Lower lobe of right lung (tissue), 2 donors: ENCODE measurements at regions not wholly inside any gene's neighbourhood (a gene's known extent, or its start where the extent isn't known, plus 50 kb on each side); places are given as distances from the start of the nearest gene placed in this dataset.

Experiments
- ATAC-seq, 2 donors: fragments of 200-7000 bp; cut with Tn5 transposase; one replicate each; pipeline ENCODE4 v1.9.1; 2020 to 2022; ENCODE audit warnings: mild to moderate bottlenecking in 2 of 2, moderate library complexity in 2 of 2
- DNase-seq: peaks from one replicate; pipeline ENCODE4 v3.0.0-alpha.2; 2020
- H3K27ac ChIP-seq: fragments of 200-600 bp; one replicate; pipeline ENCODE4 v1.8.0; 2022
- H3K27me3 ChIP-seq: fragments of 200-600 bp; one replicate; pipeline ENCODE4 v1.8.0; 2022; ENCODE audit warnings: low read depth
- H3K36me3 ChIP-seq: fragments of 200-600 bp; one replicate; pipeline ENCODE4 v1.8.0; 2022; ENCODE audit warnings: mild to moderate bottlenecking
- H3K4me1 ChIP-seq: fragments of 200-600 bp; one replicate; pipeline ENCODE4 v1.8.0; 2022
- H3K4me3 ChIP-seq: fragments of 200-600 bp; one replicate; pipeline ENCODE4 v1.8.0; 2022; ENCODE audit warnings: mild to moderate bottlenecking
- H3K9me3 ChIP-seq: fragments of 200-600 bp; one replicate; pipeline ENCODE4 v1.8.0; 2022
- intact Hi-C: fragments of 100-400 bp; cut with DNase I; formaldehyde crosslinking; loops from one replicate; pipeline ENCODE4 v1.11.0; 2022
- TF ChIP-seq, protein P1 (sequence below): fragments of 200-600 bp; IDR thresholded peaks from one replicate; pipeline ENCODE4 v1.8.0; 2022; ENCODE audit warnings: antibody characterized with exemption, mild to moderate bottlenecking
- donor health status: DM: no; HTN: yes; CAD: no; lungs with severe emphysema.

DNA sequence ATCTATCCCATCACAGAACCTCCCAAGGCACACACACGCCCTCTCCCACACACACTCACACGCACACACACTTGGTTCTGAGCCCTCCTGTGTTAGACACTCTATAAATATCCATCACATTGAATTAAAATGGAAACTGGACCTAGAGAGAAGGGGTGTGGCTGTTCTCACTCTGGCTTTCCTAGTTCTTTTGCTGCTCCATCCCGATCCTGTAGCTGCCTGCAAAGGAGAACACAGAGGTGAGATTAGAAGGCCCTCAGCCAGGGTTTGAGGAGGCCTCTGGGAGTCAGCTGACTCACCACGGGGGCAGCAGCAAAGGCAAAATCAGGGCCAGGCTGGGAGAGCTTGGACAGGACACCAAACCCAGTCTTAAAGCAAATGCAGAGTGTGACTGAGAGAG, 192.3 kb upstream of the CADM1 start:
- Histone ChIP-seq H3K27me3 (peaks cover 5% of the 10 kb centered on the region), H3K4me3 (no peak overlapping the region), H3K36me3 (no peaks in the 10 kb centered on the region), H3K27ac (no peak overlapping the region), H3K4me1 (no peaks in the 10 kb centered on the region), H3K9me3 (no peaks in the 10 kb centered on the region)
- DNase-seq (no peak), ATAC-seq (no peak)
- intact Hi-C loops, result no loop called here
- TF ChIP-seq, protein P1, sequence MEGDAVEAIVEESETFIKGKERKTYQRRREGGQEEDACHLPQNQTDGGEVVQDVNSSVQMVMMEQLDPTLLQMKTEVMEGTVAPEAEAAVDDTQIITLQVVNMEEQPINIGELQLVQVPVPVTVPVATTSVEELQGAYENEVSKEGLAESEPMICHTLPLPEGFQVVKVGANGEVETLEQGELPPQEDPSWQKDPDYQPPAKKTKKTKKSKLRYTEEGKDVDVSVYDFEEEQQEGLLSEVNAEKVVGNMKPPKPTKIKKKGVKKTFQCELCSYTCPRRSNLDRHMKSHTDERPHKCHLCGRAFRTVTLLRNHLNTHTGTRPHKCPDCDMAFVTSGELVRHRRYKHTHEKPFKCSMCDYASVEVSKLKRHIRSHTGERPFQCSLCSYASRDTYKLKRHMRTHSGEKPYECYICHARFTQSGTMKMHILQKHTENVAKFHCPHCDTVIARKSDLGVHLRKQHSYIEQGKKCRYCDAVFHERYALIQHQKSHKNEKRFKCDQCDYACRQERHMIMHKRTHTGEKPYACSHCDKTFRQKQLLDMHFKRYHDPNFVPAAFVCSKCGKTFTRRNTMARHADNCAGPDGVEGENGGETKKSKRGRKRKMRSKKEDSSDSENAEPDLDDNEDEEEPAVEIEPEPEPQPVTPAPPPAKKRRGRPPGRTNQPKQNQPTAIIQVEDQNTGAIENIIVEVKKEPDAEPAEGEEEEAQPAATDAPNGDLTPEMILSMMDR, result no peak

DNA sequence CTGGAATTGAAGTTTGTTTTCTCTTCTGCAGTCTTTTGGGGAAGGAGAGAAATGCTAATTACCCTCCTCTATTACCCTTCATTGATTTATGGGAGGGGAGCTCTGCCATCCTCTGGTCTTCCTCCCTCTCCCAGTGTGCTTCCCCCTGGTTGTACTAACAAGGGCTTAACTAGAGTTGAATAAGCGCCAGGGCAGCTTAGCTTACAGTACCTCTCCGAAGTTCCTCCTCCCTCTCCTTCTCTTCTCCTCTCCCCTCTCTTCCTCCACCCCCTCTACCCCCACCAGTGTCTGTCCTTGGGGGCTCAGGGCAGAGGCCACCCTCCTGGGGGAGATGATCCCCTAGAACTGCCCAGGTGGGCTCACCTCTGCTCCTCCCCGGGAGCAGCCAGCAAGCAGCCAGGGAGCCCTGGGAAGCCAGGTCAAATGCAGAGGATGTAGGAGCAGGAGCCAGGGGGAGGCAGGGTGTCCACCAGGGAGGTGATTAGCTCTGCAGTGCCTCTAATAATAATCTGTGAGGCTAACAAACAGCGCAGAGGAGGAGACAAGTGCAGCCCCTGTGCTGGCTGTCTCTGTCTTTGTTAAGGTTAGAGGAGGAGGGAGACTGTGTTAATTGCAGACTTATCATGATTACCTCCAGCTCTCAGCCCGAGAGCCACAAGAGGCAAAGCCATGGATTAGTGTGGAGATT, 191.6 kb upstream of the CADM1 start:
- TF ChIP-seq, protein P1, result no peak
- intact Hi-C loops, result no loop called here
- Histone ChIP-seq H3K36me3 (no peaks in the 10 kb centered on the region), H3K9me3 (no peaks in the 10 kb centered on the region), H3K27me3 (peaks cover 8% of the 10 kb centered on the region), H3K27ac (no peak overlapping the region), H3K4me3 (no peak overlapping the region), H3K4me1 (no peaks in the 10 kb centered on the region)
- DNase-seq, result no peak
- no peak for ATAC-seq

DNA sequence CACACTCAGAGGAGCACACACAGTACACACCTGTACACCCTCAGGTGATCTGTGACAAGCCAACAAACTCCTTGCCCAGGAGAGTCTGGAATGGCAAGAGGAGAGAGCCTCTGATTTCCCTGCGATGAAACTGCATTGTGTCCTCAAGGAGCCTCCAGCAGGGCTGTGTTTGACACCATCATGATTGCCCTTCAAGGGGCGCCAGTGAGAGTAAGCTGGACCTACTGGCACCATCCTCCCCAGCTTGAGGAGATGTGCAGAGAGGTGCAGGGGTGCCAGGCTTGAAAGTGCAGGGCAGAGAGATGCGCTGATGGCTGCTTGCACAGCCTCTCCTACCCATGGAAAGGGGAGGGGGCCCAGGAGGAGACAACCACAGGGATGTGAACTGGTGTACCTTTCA, 188.8 kb upstream of the CADM1 start:
- intact Hi-C loops, result no loop called here
- no peaks in the 10 kb centered on the region for H3K36me3 ChIP-seq
- no peaks in the 10 kb centered on the region for H3K9me3 ChIP-seq
- H3K27me3 ChIP-seq, result peaks cover 16% of the 10 kb centered on the region
- TF ChIP-seq, protein P1, result no peak
- no peaks in the 10 kb centered on the region for H3K4me1 ChIP-seq
- DNase-seq (no peak), ATAC-seq (no peak)
- H3K4me3 ChIP-seq, result no peak overlapping the region
- H3K27ac ChIP-seq, result no peak overlapping the region

DNA sequence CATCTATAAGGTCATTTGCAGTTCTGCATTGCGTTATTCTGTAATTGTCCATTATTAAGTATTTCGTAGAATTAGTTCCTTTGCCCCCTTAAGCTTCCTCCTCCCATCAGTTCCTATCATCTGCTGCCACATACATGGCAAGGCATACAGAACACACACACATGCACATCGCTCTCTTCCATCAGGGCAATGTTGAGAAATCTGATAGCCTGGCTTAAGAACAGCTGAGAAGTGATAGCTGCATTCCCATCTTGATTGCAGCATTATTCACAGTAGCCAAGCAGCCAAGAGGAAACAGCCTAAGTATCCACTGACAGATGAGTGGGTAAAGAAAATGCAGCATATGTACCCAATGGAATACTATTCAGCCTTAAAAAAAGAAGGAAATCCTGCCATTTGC, 186.8 kb upstream of the CADM1 start:
- H3K27ac ChIP-seq, result no peak overlapping the region
- H3K4me1 ChIP-seq, result no peaks in the 10 kb centered on the region
- intact Hi-C loops, result no loop called here
- no peak for DNase-seq
- H3K9me3 ChIP-seq, result no peaks in the 10 kb centered on the region
- peaks cover 16% of the 10 kb centered on the region for H3K27me3 ChIP-seq
- ATAC-seq, result no peak
- H3K36me3 ChIP-seq, result no peaks in the 10 kb centered on the region
- no peak overlapping the region for H3K4me3 ChIP-seq
- TF ChIP-seq, protein P1, result no peak

DNA sequence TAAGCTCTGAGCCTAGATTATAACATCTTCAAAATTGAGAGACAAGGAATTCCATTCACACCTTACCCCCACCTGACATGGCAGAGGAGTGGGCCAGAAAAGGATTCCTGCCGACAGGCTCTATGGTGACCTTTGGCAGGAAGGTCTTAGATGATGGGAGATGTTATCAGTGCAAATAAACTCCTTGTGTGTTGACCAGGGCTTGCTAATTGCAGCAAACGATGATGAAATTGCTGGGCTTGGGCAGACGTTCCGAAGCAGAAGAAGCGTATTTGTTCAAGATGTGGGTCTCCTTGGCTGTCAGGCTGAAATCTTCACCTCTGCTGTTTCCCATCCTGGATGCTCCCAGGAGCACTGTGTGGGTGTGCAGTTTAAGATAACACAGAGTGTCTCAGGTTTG, 183.7 kb upstream of the CADM1 start:
- no peaks in the 10 kb centered on the region for H3K36me3 ChIP-seq
- H3K27me3 ChIP-seq, result peaks cover 14% of the 10 kb centered on the region
- no peak for ATAC-seq
- no peak overlapping the region for H3K27ac ChIP-seq
- TF ChIP-seq, protein P1, result no peak
- DNase-seq, result no peak
- no peaks in the 10 kb centered on the region for H3K4me1 ChIP-seq
- H3K4me3 ChIP-seq, result no peak overlapping the region
- no peaks in the 10 kb centered on the region for H3K9me3 ChIP-seq
- intact Hi-C loops, result no loop called here
